Keratinocyte (primary cell): ENCODE measurements at regions not wholly inside any gene's neighbourhood (a gene's known extent, or its start where the extent isn't known, plus 50 kb on each side); places are given as distances from the start of the nearest gene placed in this dataset.

ENCODE experiments used
- EZH2 ChIP-seq: IDR thresholded peaks from one replicate; pipeline ENCODE4 v1.6.1; 2012; ENCODE audit warnings: inconsistent platforms, mild to moderate bottlenecking, low read length, moderate library complexity
- TF ChIP-seq, protein P1 (sequence below), 3 experiments: IDR thresholded peaks in 1 of 3; conservative IDR thresholded peaks in 1 of 3; optimal IDR thresholded peaks in 1 of 3; 2 replicates in 2 of 3; 3 replicates in 1 of 3; pipeline versions ENCODE3 to v1.5.1; 2011; ENCODE audit warnings: low read length in 3 of 3, mild to moderate bottlenecking in 3 of 3, moderate library complexity in 2 of 3, control low read depth in 1 of 3, inconsistent platforms in 1 of 3; ENCODE audit not compliant: insufficient read depth in 2 of 3; ENCODE audit errors: extremely low read depth in 1 of 3

DNA sequence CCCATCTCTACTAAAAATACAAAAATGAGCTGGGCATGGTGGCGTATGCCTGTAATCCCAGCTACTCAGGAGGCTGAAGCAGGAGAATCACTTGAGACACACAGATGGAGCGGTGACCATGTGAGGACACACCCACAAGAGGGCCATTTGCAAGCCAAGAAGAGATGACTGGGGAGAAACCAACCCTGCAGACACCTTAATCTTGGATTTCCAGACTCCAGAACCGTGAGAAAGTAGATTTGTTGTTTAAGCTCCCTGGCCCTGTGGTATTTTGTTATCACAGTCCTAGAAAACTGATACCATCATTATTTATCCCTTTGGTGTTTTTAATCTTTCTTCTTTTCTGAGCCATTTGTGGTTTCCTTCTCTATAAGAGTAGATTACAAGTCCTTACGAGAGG is 88.6 kb upstream of the ID2 start:
- TF ChIP-seq, protein P1, sequence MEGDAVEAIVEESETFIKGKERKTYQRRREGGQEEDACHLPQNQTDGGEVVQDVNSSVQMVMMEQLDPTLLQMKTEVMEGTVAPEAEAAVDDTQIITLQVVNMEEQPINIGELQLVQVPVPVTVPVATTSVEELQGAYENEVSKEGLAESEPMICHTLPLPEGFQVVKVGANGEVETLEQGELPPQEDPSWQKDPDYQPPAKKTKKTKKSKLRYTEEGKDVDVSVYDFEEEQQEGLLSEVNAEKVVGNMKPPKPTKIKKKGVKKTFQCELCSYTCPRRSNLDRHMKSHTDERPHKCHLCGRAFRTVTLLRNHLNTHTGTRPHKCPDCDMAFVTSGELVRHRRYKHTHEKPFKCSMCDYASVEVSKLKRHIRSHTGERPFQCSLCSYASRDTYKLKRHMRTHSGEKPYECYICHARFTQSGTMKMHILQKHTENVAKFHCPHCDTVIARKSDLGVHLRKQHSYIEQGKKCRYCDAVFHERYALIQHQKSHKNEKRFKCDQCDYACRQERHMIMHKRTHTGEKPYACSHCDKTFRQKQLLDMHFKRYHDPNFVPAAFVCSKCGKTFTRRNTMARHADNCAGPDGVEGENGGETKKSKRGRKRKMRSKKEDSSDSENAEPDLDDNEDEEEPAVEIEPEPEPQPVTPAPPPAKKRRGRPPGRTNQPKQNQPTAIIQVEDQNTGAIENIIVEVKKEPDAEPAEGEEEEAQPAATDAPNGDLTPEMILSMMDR (optimal IDR thresholded peaks at IDR 0.05 in 1 of 3, IDR thresholded peaks at IDR 0.05 in 1 of 3, conservative IDR thresholded peaks at IDR 0.05 in 1 of 3; ENCODE audit: extremely low read depth in 1 of 3, insufficient read depth in 2 of 3, low read length in 3 of 3), result no peak
- TF ChIP-seq EZH2, result no peak
